HG03521 (cell line): ENCODE measurements at regions not wholly inside any gene's neighbourhood (a gene's known extent, or its start where the extent isn't known, plus 50 kb on each side); places are given as distances from the start of the nearest gene placed in this dataset.
"Not testable (repeated sequence)": the region's sequence is repeated elsewhere in the genome, so short reads cannot be mapped to it uniquely, and the experiment has no call there.

Source experiments
- ATAC-seq: cut with Tn5 transposase; IDR thresholded peaks from one replicate; pipeline ENCODE4 v1.9.1; 2021; ENCODE audit warnings: mild to moderate bottlenecking, moderate library complexity; ENCODE audit not compliant: unreplicated experiment

- no peak for ATAC-seq
Observed at GRCh38 chr4:189207872-189208271, 732.8 kb upstream of the FRG1 start.

DNA sequence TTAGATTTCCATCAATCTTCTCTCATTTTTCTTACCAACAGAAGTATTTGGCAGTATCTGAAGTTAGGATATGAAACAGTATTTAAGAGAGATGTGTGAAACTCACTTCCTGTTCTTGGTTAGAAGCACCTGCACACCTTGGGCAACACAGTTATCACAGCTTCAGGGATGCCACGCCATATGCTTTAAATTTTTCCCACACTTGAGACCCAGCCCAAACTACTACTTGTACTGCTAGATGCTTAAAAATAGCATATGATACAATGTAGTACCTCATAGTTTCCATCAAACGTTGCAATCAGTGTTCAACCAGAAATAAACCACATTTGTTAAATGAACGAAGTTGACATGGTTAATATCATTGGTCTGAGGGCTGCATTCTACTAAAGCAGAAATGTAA lies 725.1 kb upstream of the FRG1 start:
- no peak for ATAC-seq

- ATAC-seq = no peak
Observed at GRCh38 chr4:189221691-189222090, 719.0 kb upstream of the FRG1 start.

- ATAC-seq = no peak
Observed at GRCh38 chr4:189228726-189229125, 711.9 kb upstream of the FRG1 start.

GRCh38 chr4:189232274-189232673 lies 708.4 kb upstream of the FRG1 start:
- ATAC-seq = no peak

- ATAC-seq = not testable (repeated sequence)
Observed at GRCh38 chr4:189233754-189234153, 706.9 kb upstream of the FRG1 start.

GRCh38 chr4:189234948-189235347 lies 705.7 kb upstream of the FRG1 start:
- not testable (repeated sequence) for ATAC-seq

- no peak for ATAC-seq
Observed at GRCh38 chr4:189235599-189235998, 705.1 kb upstream of the FRG1 start.

- ATAC-seq = not testable (repeated sequence)
Observed at GRCh38 chr4:189236321-189236720, 704.4 kb upstream of the FRG1 start.

DNA sequence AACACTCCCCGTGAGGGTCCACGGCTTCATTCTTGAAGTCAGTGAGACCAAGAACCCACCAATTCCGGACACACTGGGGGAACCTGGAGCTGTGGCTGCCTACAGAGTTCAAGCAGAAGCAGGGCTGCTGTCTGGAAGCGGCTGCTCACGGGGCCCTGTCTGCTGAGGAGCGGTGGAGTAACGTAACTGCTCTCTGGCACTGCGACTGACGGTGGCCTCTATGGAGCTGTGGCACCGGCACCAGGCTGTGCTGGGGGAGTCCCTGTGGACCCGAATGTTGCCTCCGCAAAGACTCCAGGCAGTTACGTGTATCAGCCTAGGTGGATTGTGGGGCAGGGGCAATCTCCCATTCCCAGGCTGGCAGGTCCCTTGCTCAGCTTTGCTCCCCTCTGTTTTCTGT lies 703.3 kb upstream of the FRG1 start:
- ATAC-seq = no peak

DNA sequence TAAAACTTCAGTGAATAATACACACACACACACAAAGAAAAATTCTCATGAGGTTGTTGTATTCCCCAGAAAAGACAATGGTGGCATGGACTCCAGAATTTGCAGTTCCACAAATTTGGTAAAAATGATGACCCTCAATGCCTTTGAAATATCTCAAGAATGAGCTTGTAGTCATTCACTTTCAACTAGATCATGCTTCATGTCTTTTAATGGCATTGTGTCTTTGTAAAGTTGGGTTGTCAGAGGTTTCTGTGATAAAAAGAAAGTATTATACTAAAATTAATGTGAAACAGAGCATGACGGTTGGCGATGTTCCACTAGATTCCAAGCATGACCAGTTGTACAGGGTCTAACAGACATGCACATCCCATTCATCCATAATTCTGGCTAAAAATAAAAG lies 685.0 kb upstream of the FRG1 start:
- no peak for ATAC-seq

GRCh38 chr4:189261475-189261874 lies 679.2 kb upstream of the FRG1 start:
- no peak for ATAC-seq

DNA sequence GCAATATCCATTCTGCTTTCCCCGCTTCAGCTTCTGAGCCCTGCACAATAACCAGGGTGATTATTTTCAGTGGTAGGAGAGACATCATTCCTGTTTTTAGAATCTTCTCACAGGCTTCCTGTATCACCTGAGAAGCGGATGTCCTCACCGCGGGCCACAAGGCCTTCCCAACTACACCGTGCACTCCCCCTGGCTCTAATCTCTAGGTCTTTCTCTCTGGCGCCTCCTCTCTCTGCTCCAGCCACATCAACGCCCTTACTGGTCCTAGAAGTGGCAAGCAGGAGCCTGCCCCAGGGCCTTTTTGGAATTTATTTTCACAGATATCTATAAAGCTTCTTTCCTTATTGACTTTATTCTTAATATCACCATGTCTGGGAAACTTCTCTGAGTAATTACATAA lies 675.2 kb upstream of the FRG1 start:
- no peak for ATAC-seq

- ATAC-seq = no peak
Observed at GRCh38 chr4:189267312-189267965, 673.2 kb upstream of the FRG1 start.

- ATAC-seq = no peak
Observed at GRCh38 chr4:189278597-189279165, 662.0 kb upstream of the FRG1 start.

DNA sequence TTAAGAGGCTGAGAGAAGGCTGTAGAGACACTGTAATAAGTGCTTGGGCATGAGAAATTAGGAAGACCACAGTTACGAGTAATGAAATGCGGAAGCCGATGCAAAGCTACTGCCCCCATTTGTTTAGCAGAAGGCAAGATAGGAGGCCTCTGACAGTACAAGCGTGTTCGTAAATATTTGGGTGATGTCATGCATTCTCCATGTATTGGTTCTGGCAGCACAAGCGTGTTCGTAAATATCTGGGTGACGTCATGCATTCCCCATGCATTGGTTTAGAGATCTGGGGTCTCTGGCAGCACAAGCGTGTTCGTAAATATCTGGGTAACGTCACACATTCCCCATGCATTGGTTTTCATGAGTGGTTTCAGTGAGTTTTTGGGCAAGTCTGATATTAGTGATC lies 661.5 kb upstream of the FRG1 start:
- ATAC-seq = no peak

DNA sequence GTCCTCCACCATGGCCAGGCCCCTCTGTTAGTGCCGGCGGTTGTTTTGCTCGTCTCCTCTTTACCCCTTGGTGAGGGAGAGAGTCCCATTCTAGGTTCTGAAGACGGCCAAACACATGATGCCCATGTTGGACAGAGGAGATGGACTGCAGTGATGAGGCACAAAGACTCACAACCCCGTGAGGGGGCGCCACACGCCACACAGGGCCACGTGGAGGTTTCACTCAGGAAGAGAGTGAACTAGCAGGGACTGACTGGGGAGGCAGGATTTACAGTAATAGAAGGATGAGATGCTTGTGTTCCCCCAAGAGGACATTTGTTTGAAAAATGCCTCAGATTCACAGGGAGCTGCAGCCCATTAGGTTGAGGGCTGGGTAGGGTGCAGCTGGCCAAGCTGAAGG lies 655.3 kb upstream of the FRG1 start:
- ATAC-seq = no peak

DNA sequence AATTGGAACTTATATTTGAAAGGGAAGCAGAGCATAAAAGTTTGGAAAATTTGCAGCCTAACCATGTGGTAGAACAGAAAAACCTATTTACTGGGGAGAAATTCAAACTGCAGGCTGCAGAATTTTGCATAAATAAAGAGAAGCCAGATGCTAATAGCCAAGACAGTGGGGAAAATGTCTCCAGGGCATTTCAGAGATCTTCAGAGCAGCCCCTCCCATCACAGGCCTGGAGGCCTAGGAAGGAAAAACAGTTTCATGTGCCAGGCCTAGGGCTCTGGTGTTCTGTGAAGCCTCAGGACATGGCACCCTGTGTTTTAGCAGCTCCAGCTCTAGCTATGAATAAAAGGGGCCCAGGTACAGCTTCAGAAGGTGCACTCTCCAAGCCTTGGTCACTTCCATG lies 648.7 kb upstream of the FRG1 start:
- ATAC-seq = no peak

DNA sequence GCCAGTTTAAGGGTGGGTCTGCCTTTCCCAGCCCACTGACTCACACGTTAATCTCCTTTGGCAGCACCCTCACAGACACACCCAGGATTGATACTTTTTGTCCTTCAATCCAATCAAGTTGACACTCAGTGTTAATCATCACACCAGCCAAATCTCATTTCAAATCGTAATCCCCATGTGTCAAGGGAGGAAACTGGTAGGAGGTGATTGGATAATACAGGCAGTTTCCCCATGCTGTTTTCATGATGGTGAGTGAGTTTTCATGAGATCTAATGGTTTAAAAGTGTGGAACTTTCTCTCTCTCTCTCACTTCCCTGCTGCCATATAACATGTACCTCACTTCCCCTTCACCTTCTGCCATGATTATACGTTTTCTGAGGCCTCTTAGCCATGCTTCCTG lies 647.2 kb upstream of the FRG1 start:
- ATAC-seq = no peak

GRCh38 chr4:189294574-189294973 lies 646.1 kb upstream of the FRG1 start:
- ATAC-seq = no peak

GRCh38 chr4:189299706-189300105 lies 641.0 kb upstream of the FRG1 start:
- no peak for ATAC-seq

- ATAC-seq = no peak
Observed at GRCh38 chr4:189301692-189302091, 639.0 kb upstream of the FRG1 start.

DNA sequence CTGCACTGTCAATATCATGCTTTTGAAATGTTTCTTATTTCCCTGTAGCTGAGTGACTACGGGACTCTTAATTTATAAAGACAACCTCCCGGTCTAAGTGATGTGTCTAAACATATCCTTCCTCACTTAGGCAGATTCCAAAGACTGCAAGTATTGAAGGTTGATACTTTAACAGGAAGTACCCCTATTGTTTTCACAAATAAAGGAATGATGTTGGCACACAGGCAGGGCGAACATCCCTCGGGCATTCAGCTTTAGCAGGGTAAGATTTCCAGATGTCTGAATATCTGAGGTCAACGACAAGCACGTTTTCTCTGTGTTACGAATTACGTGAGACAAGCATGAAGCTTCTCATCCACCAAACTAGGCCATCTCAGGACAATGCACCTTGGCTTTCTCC lies 638.0 kb upstream of the FRG1 start:
- ATAC-seq = no peak
